ENCODE measurements at regions not wholly inside any gene's neighbourhood (a gene's known extent, or its start where the extent isn't known, plus 50 kb on each side); places are given as distances from the start of the nearest gene placed in this dataset.

DNA sequence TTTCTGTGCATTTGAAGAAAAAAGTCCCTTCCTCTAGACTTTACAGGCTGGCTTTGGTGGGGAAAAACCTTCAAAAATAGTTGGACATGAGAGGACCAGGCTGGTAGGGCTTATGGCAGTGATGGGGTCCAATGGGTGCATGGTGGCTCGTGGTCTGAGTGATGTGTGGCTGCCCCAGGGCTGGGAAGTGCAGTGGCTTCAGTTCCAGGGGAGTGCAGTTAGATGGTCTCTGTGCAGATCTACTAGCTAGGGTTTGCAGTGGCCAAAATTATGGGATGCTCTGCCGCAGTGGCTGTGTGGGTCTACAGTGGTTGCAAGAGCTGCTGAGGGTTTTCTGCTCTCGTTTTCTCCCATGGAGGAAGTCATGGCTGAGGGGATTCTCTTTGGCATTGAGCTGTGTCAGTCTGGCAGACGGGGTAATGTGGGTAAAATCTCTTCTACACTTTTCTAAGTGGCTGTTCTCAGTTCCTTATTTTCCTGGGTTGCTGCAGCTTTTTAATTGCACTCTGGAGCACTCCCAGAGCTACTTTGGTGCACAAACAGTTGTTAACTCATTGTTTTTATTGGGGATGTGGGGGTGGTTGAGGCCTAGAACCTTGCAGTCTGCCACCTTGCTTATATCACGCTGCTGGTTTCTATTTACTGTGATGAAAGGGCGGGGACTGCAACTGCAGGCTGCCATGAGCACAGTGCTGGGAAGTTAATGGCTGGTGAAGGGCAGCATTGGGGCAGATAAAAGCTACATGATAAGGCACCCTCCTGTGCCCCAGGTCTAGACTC lies 1324.6 kb downstream of the NSUN3 start:
- H3K27ac ChIP-seq (ENCODE audit: low read length in 2 of 2) = no peak overlapping the region
- no peaks in the 10 kb centered on the region for H3K4me1 ChIP-seq (ENCODE audit: control insufficient read depth in 2 of 2, insufficient read depth in 2 of 2, low read length in 2 of 2)
- H3K4me3 ChIP-seq (ENCODE audit: control extremely low read depth in 1 of 5, extremely low read depth in 1 of 5, insufficient read depth in 1 of 5, low read depth in 2 of 5, low read length in 4 of 5) = no peak overlapping the region
- POLR2A ChIA-PET = no interaction called here
- H3K79me2 ChIP-seq (ENCODE audit: control insufficient read depth, insufficient read depth, low read length) = no peaks in the 10 kb centered on the region
- H3K9ac ChIP-seq (ENCODE audit: low read length) = no peak overlapping the region
- H3K36me3 ChIP-seq (replicated peaks in 1 of 2; ENCODE audit: control extremely low read depth in 1 of 2, control insufficient read depth in 1 of 2, extremely low read depth in 1 of 2, insufficient read depth in 2 of 2, low read length in 1 of 2) = no peaks in the 10 kb centered on the region
- H3K9me3 ChIP-seq (ENCODE audit: control extremely low read depth in 1 of 3, control insufficient read depth in 2 of 3, insufficient read depth in 1 of 3, low read length in 2 of 3) = peaks cover 0 to 3% (median 0%) of the 10 kb centered on the region in 3 donors
- 64% methylated on average over 5 of the region's 6 CpGs for WGBS (ENCODE audit: insufficient coverage)
- H4K20me1 ChIP-seq (ENCODE audit: control insufficient read depth, insufficient read depth, low read length, poor library complexity, severe bottlenecking) = no peaks in the 10 kb centered on the region
- no peaks in the 10 kb centered on the region for H3K27me3 ChIP-seq (replicated peaks in 1 of 4; ENCODE audit: control extremely low read depth in 1 of 4, control insufficient read depth in 3 of 4, insufficient read depth in 4 of 4, low read length in 3 of 4)
- intact Hi-C loops (cut with micrococcal nuclease) = no loop called here
- Mint-ChIP-seq H3K9me3 (ENCODE audit: insufficient read depth) (peaks cover 3% of the 10 kb centered on the region), H3K4me1 (no peaks in the 10 kb centered on the region), H3K27me3 (no peaks in the 10 kb centered on the region), H3K27ac (no peak overlapping the region), H3K4me3 (no peak overlapping the region)
- TF ChIP-seq, protein P1, sequence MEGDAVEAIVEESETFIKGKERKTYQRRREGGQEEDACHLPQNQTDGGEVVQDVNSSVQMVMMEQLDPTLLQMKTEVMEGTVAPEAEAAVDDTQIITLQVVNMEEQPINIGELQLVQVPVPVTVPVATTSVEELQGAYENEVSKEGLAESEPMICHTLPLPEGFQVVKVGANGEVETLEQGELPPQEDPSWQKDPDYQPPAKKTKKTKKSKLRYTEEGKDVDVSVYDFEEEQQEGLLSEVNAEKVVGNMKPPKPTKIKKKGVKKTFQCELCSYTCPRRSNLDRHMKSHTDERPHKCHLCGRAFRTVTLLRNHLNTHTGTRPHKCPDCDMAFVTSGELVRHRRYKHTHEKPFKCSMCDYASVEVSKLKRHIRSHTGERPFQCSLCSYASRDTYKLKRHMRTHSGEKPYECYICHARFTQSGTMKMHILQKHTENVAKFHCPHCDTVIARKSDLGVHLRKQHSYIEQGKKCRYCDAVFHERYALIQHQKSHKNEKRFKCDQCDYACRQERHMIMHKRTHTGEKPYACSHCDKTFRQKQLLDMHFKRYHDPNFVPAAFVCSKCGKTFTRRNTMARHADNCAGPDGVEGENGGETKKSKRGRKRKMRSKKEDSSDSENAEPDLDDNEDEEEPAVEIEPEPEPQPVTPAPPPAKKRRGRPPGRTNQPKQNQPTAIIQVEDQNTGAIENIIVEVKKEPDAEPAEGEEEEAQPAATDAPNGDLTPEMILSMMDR (IDR thresholded peaks at IDR 0.05) = no peak
- no peak for TF ChIP-seq EZH2 (IDR thresholded peaks at IDR 0.05; ENCODE audit: borderline replicate concordance, insufficient read depth, low read depth, low read length, poor library complexity, severe bottlenecking)
- CTCF ChIA-PET = no interaction called here
- ATAC-seq (ENCODE audit: low read depth) (no peak), DNase-seq (no peak)
- H2AFZ ChIP-seq (ENCODE audit: insufficient read depth, low read depth, low read length, poor library complexity, severe bottlenecking) = no peak overlapping the region
- H3K4me2 ChIP-seq (replicated peaks; ENCODE audit: low read depth, low read length, poor library complexity, severe bottlenecking) = no peak overlapping the region

DNA sequence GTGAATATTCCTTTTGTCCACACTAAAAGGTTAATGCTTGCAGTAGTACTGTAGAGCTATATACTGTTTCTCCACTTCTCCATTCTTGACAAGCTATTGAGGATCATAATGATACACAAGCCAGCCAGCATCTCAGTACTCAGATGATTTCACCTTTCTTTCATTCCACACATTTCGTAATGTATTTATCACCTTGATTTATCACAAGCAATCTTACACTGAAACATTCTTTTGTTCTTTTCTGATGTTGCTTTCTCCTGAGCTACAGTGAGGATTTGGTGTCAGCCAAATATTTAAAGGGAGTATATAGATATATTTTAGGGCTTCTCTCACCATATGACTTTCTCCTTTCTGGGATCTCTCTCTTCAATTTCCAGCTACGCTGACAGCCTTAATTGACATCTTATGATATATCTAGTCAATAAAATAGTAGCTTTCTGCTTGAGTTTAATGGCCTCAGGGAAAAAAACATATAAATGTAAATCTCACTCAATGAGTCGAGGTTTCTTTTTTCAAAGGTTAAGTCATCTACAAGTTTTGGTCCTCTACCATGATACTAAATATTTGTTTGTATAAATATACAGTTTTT lies 1327.0 kb downstream of the NSUN3 start:
- Mint-ChIP-seq H3K9me3 (ENCODE audit: insufficient read depth) (peaks cover 3% of the 10 kb centered on the region), H3K27me3 (no peaks in the 10 kb centered on the region), H3K4me1 (no peaks in the 10 kb centered on the region), H3K4me3 (no peak overlapping the region), H3K27ac (no peak overlapping the region)
- Histone ChIP-seq H3K27me3 (replicated peaks in 1 of 4; ENCODE audit: control extremely low read depth in 1 of 4, control insufficient read depth in 3 of 4, insufficient read depth in 4 of 4, low read length in 3 of 4) (no peaks in the 10 kb centered on the region), H3K4me2 (replicated peaks; ENCODE audit: low read depth, low read length, poor library complexity, severe bottlenecking) (no peak overlapping the region), H3K9ac (ENCODE audit: low read length) (no peak overlapping the region), H3K27ac (ENCODE audit: low read length in 2 of 2) (no peak overlapping the region), H4K20me1 (ENCODE audit: control insufficient read depth, insufficient read depth, low read length, poor library complexity, severe bottlenecking) (no peaks in the 10 kb centered on the region), H3K79me2 (ENCODE audit: control insufficient read depth, insufficient read depth, low read length) (no peaks in the 10 kb centered on the region), H3K4me3 (ENCODE audit: control extremely low read depth in 1 of 5, extremely low read depth in 1 of 5, insufficient read depth in 1 of 5, low read depth in 2 of 5, low read length in 4 of 5) (no peak overlapping the region), H3K4me1 (ENCODE audit: control insufficient read depth in 2 of 2, insufficient read depth in 2 of 2, low read length in 2 of 2) (no peaks in the 10 kb centered on the region), H3K36me3 (replicated peaks in 1 of 2; ENCODE audit: control extremely low read depth in 1 of 2, control insufficient read depth in 1 of 2, extremely low read depth in 1 of 2, insufficient read depth in 2 of 2, low read length in 1 of 2) (no peaks in the 10 kb centered on the region), H3K9me3 (ENCODE audit: control extremely low read depth in 1 of 3, control insufficient read depth in 2 of 3, insufficient read depth in 1 of 3, low read length in 2 of 3) (peaks cover 0 to 3% (median 0%) of the 10 kb centered on the region in 3 donors), H2AFZ (ENCODE audit: insufficient read depth, low read depth, low read length, poor library complexity, severe bottlenecking) (no peak overlapping the region)
- DNase-seq (no peak), ATAC-seq (ENCODE audit: low read depth) (no peak)
- no peak for TF ChIP-seq EZH2 (IDR thresholded peaks at IDR 0.05; ENCODE audit: borderline replicate concordance, insufficient read depth, low read depth, low read length, poor library complexity, severe bottlenecking)
- TF ChIP-seq, protein P1 (IDR thresholded peaks at IDR 0.05) = no peak
- POLR2A ChIA-PET = no interaction called here
- intact Hi-C loops (cut with micrococcal nuclease) = no loop called here
- CTCF ChIA-PET = no interaction called here
- no CpG with 5 or more reads among the region's 3 CpGs for WGBS (ENCODE audit: insufficient coverage)

All from B cell (primary cell).